ENCODE measurements at regions not wholly inside any gene's neighbourhood (a gene's known extent, or its start where the extent isn't known, plus 50 kb on each side); places are given as distances from the start of the nearest gene placed in this dataset.
"Not testable (repeated sequence)": the region's sequence is repeated elsewhere in the genome, so short reads cannot be mapped to it uniquely, and the experiment has no call there.

DNA sequence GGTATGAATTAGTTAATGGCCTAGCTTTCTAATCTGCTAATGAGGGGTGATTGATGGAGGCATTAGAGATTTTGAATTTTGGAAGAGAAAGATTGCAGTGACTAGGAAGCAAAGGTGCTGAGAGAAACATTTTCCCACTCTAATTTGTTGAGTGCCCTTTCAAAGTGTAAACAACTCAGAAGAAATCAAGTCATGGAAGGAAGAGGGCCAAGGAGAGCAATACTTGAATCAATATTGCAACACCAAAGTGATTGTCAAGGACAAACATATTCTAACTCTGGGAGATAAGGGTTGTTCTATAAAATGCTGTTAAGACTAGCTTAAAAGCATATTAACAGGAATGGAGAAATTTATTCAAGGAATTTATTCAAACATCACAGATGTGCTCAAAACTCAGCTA, 182.7 kb upstream of the FERMT1 start:
- DNase-seq (ENCODE audit: low spot score), result no peak

DNA sequence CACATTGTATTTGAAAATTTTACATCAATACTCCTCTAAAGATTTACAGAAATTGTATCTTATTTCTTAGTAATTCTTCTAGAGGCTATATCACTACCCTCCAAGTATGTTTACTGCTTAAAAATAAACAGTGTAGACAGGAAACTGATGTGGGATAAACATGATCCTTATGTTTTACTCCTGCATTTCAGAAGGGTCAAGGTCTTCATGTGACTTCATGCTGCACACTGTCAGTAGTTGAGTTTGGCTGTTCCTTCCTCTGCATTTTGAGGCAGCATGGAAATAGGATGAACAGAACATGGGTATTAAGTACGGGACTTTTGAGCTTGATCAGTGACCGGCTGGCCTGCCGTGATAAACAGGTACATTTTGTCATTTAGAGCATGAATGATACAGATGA, 179.2 kb upstream of the FERMT1 start:
- DNase-seq (ENCODE audit: low spot score), result no peak

DNA sequence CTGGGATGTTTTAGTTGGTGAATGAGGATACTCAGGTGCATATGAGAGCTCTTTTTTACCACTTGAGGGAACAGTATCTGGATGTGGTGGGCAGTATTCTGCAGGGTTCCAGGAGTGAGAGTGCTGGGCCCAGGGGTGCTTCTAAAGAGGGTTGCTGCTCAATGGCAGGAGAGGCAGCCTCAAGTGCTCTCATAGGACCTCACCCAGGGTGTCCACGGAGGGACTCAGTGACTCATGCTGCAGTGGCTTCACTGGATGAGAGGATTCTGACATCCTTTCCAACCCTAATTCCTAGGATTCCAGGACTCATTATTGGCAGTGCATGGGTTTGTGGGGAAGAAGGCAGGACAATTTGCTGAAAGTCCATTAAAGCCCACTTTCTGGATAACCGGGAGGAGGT, 176.6 kb upstream of the FERMT1 start:
- no peak for DNase-seq (ENCODE audit: low spot score)

DNA sequence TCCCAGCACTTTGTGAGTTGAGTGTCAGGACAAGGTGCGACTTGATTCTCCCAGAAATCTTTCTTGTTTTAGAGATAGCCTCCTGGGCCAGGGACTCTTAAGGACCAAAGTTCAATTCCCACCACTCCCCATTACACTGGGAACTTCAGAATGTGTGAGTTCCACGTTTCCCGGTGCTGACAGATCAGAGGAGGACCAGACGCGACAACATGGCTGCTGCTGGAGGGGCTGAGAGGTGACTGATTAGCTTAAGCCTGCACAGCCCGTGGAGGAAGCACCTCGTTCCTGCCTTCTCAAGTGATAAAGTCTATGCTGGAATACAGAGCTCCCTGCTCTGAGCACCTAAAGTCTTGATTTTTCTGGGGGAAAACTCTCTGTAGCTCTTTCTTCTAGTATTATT, 175.2 kb upstream of the FERMT1 start:
- no peak for DNase-seq (ENCODE audit: low spot score)

DNA sequence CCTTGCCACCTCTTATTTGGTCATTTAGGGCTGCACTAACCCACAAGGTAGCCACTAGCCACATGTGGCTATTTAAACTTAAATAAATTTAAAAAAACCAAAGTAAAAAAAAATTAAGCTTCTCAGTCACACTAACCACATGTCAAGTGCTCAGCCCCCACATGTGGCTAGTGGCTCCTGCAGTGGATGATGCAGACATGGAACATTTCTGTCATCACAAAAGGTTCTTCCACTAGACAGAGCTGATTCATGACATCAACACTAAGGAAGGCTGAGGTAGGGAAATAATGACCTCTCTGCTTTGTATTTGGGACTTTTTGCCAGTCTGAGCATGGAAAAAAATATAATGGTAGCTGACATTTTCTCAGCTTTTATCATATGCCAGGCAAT, 173.0 kb upstream of the FERMT1 start:
- no peak for DNase-seq (ENCODE audit: low spot score)

DNA sequence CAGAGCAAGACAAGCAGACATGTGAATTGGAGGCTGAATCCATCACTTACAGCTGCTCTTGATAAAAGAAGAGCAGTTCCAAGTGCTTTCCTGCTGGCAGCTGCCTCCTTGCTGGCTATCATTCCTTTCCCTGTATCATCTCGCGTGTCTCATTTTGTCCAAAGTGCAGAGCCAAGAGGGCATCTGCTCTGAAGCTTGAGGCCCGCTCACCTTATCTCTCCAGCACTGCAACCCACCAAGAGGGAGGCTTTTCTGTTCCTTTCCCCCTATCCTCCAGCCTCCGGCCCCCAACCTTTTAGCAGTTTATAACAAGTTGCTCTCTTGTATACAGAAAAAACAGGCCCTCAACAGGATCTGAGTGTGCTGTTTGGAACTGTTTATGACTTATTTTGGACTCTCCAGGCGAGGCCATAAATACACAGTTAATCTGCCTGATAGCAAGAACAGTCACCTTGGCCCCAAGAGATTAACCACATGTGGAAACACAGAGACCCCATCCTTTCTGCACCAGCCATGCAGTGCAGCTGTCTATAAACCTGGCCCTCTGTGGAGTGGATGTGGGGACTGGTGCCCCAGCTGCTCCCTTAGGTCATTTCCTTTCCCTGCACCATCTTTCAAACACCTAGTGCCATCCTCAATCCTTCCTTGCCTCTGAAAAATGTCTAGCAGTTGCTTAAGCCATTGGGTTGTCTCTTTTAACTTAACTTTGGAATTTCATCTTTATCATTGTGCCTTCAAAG, 172.5 kb upstream of the FERMT1 start:
- no peak for DNase-seq (ENCODE audit: low spot score)

DNA sequence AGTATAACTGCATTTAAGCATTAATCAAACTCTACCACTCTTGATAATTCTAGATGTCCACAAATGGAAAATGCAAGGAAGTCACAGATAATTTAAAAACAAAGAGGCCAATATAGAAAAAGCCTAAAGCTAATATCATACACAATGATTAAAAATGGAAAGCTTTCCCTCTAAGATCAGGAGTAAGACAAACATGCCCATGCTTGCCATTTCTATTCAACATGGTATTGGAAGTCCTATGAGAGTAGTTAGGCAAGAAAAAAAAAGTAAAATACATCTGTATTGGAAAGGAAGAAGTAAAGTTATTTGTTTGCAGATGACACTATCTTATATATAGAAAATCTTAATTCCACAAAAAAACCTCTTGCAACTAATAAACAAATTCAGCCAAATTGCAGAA, 164.6 kb upstream of the FERMT1 start:
- no peak for DNase-seq (ENCODE audit: low spot score)

DNA sequence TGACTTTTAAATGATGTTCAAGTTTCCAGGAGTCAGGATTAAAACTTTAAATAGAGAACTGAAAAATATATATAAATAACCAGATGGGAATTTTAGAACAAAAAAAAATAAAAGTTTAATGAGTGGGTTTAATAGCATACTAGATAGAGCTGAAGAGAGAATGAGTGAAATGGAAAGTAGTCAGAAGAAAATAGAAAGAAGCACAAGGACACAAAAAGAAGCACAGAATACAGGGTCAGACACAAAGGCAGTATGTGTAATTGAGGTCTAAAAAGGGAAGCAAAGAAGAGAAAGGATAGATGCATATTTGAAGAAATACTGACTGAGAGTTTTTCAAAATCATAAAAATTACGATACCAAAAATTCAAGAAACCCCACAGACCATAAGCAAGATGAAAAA, 159.8 kb upstream of the FERMT1 start:
- no peak for DNase-seq (ENCODE audit: low spot score)

DNA sequence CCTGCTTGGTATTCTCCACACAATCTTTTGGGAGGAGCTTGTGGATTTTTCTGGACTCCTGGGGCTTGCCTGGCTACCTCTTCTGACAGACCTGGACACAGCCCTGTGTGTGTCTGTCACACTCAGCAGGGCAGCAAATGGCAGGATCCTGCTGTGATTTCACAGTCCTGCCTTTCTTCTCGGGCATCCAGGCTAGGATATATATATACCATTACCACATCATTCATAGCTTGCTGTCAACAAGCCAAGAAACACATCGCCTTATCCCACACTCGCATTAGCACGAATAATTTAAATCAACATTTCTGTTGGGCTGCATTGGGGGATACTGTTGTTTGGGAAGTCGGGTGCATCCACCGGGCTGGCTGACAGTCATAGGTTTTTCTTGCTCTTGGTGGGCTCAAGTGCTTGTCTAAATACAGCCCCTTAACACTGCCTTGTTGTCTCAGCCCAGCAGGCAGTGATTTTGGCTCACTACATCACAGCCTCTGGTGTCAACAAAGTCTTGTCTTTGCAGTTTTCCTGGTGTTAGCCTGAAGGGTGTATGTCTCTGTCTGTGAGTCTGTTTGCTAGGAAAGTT, 154.9 kb upstream of the FERMT1 start:
- DNase-seq (ENCODE audit: low spot score), result no peak

DNA sequence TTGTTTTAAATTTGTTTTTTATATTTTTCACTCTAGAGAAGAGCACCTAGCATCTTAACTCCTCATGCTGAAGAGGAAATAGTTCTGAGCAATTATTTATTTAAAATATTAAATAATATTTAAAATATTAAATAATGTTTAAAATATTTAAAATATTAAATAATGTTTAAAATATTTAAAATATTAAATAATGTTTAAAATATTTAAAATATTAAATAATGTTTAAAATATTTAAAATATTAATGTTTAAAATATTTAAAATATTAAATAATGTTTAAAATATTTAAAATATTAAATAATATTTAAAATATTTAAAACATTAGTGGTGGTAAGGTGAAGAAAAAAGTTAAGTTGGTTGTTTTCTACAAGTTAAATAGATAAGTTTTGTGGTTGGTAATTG, 147.6 kb upstream of the FERMT1 start:
- not testable (repeated sequence) for DNase-seq (ENCODE audit: low spot score)

DNA sequence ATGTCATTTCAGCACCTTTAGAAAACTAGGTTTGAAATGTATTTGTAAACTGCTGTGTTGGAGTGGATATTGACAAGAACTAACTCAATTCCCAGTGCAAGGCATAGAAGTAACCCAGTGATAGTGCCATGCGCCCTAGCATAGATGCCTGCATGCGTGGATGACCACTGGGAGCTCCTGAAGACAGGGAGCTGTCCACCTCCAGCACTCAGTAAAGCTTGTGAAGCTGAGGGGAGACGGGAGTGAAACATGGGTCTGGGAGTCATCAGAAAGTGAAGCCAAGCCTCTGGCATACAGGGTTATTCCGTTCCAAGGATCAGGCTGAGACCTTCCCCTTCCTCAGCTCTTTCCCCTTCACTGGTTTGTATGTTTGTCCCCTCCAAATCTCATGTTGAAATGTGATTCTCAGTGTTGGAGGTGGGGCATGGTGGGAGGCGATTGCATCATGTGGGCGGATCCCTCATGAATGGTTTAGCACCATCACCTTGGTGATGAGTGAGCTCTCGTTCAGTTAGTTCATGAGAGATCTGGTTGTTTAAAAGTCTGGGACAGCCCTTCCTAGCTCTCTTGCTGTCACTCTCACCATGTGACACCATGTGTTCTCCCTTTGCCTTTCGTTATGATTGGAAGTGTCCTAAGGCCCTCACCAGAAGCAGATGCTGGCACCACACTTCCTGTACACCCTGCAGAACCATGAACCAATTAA, 146.5 kb upstream of the FERMT1 start:
- peak; percentile 26 for DNase-seq (ENCODE audit: low spot score)

DNA sequence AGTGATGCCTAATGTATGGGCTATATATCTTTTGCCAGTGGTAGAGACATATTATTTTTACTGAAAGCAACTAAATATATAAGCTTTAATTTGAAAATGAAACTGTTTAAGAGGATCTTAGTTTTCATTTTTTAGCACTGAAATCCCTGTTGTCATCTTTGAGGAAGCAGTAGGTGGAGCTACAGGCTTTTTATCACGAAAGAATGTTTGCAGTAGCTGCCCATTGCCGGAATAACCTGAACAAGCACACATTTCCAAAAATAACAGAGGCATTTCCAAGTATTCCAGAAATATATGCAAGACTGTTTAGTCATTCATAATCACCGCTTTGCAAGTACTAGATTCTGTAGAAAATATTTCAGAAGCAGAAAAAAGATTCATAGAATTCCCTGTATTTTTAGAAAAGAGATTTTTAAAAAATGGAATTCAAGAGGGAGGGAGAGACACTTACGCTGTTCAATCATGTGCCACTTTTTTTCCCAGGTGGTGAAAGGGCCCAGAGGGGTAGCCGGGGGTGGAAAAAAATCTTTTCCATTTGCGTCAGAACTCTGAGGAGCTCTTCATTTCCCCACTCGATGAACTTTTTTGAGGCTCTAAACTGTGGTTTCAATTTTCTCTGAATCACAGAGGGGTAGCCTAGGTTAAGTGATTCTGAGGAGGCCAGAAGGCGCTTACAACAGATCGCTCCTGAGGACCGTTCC, 142.5 kb upstream of the FERMT1 start:
- DNase-seq (ENCODE audit: low spot score), result peak; percentile 67

DNA sequence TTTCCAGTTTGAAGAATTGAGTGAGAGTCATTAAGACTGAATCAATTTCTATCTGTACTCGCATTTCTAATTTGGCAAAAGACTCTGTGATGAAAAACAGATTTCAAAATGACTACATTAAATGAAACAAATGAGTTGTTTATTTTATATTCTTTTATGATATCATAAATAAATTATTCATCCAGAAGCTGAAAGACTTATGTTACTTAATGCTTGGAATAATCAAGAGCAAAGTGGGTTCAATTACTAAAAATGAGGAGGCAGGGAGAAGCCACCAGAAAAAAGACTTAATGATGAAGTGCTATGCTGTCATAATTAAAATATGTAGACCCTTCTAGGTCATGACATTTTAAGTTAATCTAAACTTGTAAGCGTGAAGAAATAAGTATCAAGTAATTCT, 130.6 kb upstream of the FERMT1 start:
- no peak for DNase-seq (ENCODE audit: low spot score)

DNA sequence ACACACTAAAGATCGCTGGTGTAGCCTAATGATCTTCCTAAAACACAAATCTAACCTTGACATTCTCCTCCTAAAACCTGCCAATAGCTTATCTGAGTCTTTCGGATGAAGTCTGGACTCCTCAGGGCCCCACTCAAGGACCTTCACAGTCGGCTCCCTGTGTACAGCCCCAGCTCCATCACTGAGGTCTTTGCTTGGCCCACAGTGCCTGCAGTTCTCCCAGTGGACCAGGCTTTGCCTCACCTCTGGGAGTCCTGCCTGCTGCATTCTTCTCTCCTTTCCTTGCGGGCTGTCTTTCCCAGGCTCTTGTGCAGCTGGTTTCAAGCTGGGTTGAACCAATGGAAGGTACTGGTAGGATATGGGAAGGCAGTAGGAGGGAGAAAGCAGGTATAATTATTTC, 122.6 kb upstream of the FERMT1 start:
- DNase-seq (ENCODE audit: low spot score), result no peak

DNA sequence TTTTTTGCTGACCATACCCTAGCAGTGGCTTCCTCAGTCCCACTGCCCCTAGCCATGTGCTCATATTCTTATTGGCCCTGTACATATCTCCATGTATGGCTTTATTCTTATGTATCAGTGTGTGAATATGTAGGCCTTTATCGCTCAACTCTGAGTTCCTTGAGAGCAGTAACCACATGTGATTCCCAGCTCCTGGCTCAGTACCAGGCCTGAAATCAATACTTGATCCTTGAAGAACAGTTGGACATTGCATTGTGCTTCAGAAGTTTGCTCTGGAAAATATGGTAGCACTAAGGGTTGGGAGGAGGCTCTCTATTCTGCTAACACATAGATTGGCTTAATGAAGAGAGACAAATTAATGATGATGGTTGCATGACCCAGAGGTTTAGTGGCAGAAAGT, 118.8 kb upstream of the FERMT1 start:
- DNase-seq (ENCODE audit: low spot score), result no peak

DNA sequence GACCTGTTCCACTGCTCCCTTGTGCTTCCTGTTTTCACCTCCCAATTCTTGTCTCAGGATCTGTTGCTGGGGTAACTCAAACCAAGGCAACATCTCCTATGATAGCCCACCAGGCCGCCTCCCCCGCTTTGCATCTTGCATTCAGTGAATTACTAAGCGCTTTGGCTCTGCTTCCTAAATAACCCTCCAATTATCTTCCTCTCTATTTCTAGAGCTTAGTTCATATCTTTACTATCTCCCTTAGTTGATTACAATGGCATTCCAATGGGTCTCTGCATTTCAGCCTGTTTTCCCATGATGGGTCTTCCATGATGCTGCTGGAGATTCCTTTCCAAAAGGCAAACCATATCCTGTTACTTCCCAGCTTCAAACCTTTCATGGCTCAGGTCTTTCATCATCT, 117.2 kb upstream of the FERMT1 start:
- DNase-seq (ENCODE audit: low spot score), result no peak

DNA sequence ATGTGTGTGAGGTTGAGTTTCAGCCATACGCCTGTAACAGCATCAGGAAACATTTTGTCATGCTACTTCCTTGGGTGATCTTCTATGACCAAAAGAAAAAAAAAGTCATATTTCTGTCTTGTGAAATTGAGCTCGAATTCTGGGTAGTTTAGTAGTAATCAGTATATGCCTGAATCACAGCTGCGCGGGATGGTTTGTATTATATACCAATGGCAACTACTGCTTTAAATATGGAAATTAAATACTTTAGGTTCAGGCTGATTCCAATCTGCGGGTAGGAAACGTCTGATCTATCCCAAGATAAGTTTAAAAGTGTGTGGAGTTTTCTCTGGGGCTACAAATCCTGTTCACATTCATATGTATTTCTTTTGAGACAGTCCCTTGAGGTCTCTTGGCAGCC, 115.6 kb upstream of the FERMT1 start:
- DNase-seq (ENCODE audit: low spot score), result no peak

DNA sequence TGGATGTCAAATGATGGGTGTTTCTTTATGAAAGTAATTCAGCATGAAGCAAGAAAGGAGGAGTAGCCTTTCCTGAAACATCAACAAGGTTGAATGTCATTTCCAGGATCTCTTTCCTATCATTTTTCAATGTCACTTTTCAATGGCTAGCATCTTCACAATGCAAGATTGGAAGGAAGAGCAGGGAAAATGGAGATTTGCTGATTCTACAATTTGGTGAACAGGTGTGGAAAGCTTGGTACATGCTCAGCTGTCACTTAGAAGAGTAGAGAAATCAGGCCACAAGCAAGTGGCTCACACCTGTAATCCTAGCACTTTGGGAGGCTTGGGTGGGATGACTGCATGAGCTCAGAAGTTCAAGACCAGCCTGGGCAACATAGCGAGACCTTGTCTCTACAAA, 112.7 kb upstream of the FERMT1 start:
- DNase-seq (ENCODE audit: low spot score), result no peak

DNA sequence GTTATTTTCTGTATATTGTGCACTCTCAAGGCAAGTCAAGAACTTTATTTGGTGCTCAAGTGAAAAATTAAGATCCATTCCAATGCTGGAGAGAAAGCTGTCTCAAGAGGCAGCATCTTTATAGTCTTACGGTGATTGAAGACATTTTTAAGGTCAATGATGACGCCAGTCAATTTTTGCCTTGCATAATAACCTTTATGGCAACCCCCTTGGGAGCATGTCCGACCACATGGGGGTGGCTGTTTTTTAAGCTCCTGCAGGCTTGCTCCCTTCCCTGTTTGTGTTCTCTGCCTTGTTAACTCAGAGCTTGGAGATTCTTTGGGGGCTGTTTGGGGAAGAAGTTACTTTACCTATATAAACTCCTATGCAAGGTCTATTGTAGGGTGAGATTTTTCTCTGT, 109.6 kb upstream of the FERMT1 start:
- no peak for DNase-seq (ENCODE audit: low spot score)

DNA sequence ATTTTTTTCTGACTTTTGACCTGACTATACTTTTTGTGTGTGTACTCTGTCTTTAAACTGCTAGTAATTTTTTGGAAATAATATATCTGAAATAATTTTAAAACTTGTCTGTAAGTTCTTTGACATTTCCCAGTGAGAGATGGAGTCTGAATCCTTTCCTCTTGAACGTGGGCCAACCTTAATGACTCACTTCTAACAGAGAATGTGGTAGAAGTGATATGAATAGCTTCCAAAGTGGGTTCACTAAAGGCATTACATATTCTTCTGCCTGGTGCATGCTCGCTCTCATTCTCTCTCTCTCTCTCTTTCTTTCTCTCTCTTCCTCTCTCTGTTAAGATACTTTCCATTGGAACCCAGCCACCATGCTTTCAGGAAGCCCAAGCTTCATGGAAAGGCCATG, 108.7 kb upstream of the FERMT1 start:
- no peak for DNase-seq (ENCODE audit: low spot score)

DNA sequence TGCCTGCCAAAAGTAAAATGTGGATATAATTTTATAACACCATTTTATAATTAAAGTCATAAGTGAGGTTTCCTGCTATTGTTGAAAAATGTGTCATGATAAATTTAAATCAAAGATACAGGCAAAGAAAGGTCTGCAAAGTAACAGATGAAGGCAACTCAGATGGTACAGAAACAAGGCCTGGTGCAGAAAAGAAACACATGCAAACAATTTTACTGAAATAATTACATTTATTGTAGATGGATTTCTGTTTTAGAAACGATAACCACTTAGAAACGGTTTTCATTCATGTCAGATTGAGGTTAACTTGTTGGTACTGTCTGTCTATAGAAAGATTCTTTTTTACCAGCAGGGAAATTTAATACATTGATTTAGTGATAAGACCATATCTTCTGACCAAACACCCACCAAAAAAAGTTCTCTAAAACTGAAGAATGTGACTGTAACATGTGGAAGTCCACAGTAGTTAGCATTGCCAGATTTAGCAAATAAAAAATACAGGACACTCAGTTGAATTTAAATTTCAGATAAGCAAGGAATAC, 105.5 kb upstream of the FERMT1 start:
- DNase-seq (ENCODE audit: low spot score), result no peak

DNA sequence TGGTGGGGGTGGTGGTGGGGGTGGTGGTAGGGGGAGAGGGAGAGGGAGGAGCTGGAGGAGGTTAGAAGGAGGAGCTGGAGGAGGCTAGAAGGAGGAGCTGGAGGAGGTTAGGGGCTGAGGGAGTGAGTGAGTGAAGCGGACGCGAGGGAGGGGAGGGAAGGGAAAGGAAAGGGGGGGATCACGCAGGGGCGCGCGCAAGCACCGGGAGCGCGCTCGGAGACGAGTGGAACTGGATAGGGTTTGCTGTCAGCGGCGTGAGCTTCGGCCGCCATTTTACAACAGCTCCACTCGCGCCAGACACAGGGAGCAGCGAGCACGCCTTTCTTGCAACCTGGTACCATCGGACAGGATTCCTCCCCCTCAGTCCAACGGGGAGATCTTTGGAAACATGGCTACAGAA, 90.5 kb upstream of the FERMT1 start:
- DNase-seq (ENCODE audit: low spot score), result no peak

DNA sequence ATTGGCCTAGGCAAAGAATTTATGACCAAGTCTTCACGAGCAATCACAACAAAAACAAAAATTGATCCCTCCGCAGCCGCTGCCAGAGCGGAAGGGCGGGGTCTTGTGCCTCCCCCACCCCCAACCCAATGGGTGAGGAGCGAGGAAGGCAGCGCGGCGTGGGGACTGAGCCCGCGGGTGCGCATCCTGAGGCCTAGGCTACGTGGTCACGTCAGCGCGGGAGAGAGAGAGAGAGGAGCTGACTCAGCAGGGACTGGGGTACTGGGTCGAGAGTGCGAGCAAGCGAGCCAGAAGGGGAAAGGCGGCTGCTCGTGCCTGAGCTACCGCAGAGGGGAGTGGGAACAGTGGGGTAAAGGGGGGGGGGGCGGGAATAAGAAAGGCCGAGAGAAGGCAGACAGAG, 90.1 kb upstream of the FERMT1 start:
- DNase-seq (ENCODE audit: low spot score), result no peak
